GM12878 (cell line): ENCODE measurements at regions not wholly inside any gene's neighbourhood (a gene's known extent, or its start where the extent isn't known, plus 50 kb on each side); places are given as distances from the start of the nearest gene placed in this dataset.

Experiments used
- ATF2 ChIP-seq: IDR thresholded peaks from 2 replicates; pipeline ENCODE4 v1.6.1; 2012; ENCODE audit warnings: low read length, inconsistent platforms
- CREB1 ChIP-seq: IDR thresholded peaks from 2 replicates; pipeline ENCODE4 v1.6.1; 2012; ENCODE audit warnings: low read depth, mild to moderate bottlenecking, inconsistent platforms
- CTCF ChIP-seq, 3 experiments: IDR thresholded peaks in 2 of 3; conservative IDR thresholded peaks in 1 of 3; 2 replicates each; pipeline ENCODE4 v1.5.1; 2011; ENCODE audit warnings: low read depth in 3 of 3, low read length in 3 of 3, mild to moderate bottlenecking in 3 of 3, control low read depth in 2 of 3, moderate library complexity in 2 of 3, inconsistent platforms in 1 of 3, mixed read lengths in 1 of 3; ENCODE audit not compliant: control insufficient read depth in 2 of 3, insufficient read depth in 1 of 3; ENCODE audit errors: extremely low read depth in 1 of 3
- EGR1 ChIP-seq, 2 experiments: IDR thresholded peaks; 1 replicate in 1 of 2; 2 replicates in 1 of 2; pipeline ENCODE4 v1.6.1; 2011 to 2012; ENCODE audit warnings: low read depth in 2 of 2, low read length in 2 of 2, borderline replicate concordance in 1 of 2, mild to moderate bottlenecking in 1 of 2, moderate library complexity in 1 of 2
- POLR2A ChIP-seq: IDR thresholded peaks from 2 replicates; pipeline ENCODE4 v1.6.1; 2011; ENCODE audit warnings: low read depth, mild to moderate bottlenecking, low read length
- TBL1XR1 ChIP-seq: IDR thresholded peaks from 2 replicates; pipeline ENCODE4 v1.6.1; 2012; ENCODE audit warnings: low read depth, low read length, improper control_type of control experiment
- ZBTB33 ChIP-seq: fragments of 450-650 bp; IDR thresholded peaks from 2 replicates; pipeline ENCODE4 v1.6.1; 2017; ENCODE audit warnings: mild to moderate bottlenecking

- TF ChIP-seq CTCF (IDR thresholded peaks at IDR 0.05 in 2 of 3, conservative IDR thresholded peaks at IDR 0.05 in 1 of 3; ENCODE audit: control insufficient read depth in 2 of 3, extremely low read depth in 1 of 3, insufficient read depth in 1 of 3, low read depth in 3 of 3, low read length in 3 of 3) (no peak), CREB1 (no peak), TBL1XR1 (no peak), EGR1 (IDR thresholded peaks at IDR 0.05; ENCODE audit: borderline replicate concordance in 1 of 2, low read depth in 2 of 2, low read length in 2 of 2) (no peak), ATF2 (no peak), POLR2A (no peak), ZBTB33 (no peak)
These were observed 364.1 kb downstream of the KCNJ2 start for GRCh38 chr17:70533427-70533826.
